HG02943 (cell line): ENCODE measurements at regions not wholly inside any gene's neighbourhood (a gene's known extent, or its start where the extent isn't known, plus 50 kb on each side); places are given as distances from the start of the nearest gene placed in this dataset.
A peak's percentile ranks its signal among the peaks of the same experiment; 100 is the strongest.
"Not testable (repeated sequence)": the region's sequence is repeated elsewhere in the genome, so short reads cannot be mapped to it uniquely, and the experiment has no call there.

ENCODE experiments used
- ATAC-seq: cut with Tn5 transposase; IDR thresholded peaks from one replicate; pipeline ENCODE4 v1.9.1; 2021; ENCODE audit warnings: mild to moderate bottlenecking, low read depth, moderate library complexity; ENCODE audit not compliant: unreplicated experiment

DNA sequence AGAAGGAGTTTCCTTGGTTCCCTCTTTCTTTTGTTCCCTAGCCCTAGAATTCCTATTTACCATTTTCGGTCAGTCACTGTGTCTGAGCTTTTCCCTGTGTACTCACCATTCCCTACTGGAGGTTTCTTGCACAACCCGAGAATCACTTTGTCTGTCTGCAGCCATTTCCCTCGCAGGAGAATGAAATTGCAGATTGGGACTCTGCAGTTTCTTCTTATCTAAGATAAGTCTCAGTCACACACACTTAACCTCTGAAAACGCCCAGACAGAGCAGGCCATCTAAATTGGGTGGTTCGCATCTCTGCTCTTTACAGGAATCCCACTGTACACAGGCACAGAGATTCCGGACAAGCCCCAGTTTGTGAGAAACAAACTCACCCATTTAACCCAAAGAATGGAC lies 58.6 kb upstream of the CNTNAP2 start:
- ATAC-seq: no peak

- no peak for ATAC-seq
Measured at GRCh38 chr7:146054909-146055308, 61.7 kb upstream of the CNTNAP2 start.

GRCh38 chr7:146053492-146053891 lies 63.1 kb upstream of the CNTNAP2 start:
- no peak for ATAC-seq

- not testable (repeated sequence) for ATAC-seq
Measured at GRCh38 chr7:146043310-146043709, 73.3 kb upstream of the CNTNAP2 start.

DNA sequence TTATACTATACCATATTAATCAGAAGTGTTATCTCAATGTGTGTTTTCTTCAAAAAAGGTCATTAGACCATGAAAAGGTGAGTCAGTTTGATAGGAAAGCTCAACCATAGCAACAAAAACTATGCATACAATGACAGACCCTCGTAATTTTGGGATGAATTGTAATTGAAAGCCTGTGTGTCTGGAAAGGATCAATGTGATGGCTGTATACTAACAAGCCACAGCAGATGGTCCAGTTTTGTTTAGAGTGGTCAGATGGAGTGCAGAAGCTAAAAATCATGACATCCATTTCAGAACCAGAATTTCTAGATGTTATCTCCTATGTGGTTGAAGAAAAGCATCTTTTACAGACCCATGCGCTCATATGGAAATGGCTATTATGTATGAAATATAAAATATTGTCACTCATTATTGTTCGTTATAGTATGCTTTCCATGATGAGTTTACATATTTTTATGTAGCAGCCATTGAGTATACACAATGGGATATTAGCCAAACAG lies 88.3 kb upstream of the CNTNAP2 start:
- ATAC-seq: no peak

GRCh38 chr7:146027243-146027642 lies 89.4 kb upstream of the CNTNAP2 start:
- ATAC-seq: no peak

GRCh38 chr7:146022776-146023175 lies 93.8 kb upstream of the CNTNAP2 start:
- ATAC-seq: no peak

DNA sequence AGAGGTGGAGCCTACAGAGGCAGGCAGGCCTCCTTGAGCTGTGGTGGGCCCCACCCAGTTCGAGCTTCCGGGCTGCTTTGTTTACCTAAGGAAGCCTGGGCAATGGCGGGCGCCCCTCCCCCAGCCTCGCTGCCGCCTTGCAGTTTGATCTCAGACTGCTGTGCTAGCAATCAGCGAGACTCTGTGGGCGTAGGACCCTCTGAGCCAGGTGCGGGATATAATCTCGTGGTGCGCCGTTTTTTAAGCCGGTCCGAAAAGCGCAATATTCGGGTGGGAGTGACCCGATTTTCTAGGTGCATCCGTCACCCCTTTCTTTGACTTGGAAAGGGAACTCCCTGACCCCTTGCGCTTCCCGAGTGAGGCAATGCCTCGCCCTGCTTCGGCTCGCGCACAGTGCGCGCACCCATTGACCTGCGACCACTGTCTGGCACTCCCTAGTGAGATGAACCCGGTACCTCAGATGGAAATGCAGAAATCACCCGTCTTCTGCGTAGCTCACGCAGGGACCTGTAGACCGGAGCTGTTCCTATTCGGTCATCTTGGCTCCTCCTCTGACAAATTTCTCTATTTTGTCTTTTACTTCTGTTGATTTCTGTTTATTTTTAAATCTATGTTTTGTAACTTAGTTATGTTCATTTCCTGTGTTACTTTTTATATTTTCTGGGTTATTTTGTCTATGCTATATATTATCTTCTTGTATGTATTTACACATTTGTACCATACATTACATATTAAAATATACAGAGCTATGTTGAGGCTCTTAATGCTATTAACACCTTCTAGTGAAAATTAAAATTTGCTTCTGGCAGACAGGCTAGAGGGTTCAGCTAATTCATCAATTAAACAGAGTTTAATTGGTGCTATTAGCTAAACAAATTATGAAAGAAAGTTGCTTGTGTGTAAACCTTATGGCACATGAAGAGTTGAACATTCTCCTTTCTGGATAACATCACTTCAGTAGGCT lies 97.3 kb upstream of the CNTNAP2 start:
- ATAC-seq: not testable (repeated sequence)

DNA sequence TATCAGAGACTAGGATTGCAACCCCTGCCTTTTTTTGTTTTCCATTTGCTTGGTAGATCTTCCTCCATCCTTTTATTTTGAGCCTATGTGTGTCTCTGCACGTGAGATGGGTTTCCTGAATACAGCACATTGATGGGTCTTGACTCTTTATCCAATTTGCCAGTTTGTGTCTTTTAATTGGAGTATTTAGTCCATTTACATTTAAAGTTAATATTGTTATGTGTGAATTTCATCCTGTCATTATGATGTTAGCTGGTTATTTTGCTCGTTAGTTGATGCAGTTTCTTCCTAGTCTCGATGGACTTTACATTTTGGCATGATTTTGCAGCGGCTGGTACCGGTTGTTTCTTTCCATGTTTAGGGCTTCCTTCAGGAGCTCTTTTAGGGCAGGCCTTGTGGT lies 99.2 kb upstream of the CNTNAP2 start:
- ATAC-seq: not testable (repeated sequence)

- ATAC-seq: not testable (repeated sequence)
Measured at GRCh38 chr7:146014154-146014553, 102.4 kb upstream of the CNTNAP2 start.

DNA sequence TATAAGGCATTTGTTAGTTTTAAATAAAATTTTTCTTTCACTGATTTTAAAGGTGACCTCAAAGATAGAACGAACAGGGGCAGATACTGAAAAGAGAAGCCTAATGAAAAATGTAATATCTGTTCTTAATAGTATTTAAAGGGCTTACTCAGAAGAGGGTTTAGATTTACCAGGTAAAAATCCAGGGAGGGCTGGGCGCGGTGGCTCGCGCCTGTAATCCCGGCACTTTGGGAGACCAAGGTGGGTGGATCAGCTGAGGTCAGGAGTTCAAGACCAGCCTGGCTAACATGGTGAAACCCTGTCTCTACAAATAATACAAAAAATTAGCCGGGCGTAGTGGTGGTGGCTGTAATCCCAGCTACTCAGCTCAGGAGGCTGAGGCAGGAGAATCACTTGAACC lies 108.3 kb upstream of the CNTNAP2 start:
- ATAC-seq: no peak

DNA sequence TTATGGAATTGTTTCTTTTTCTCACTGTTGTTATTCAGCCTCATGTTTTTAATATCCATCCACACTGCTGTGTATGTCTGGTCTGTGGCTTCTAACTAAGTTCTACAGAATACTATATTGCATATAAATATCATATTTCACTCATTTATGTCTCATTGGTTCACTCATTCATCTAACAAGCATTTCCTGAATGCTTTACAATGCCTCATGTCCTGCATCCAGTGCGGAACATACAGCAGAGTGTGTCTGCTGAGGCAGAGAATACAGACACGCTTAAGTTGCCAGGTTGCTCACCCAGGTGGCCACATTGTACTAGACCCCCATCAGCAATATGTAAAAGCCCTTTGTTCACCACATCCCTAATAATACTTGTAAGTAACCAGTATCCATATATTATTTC lies 111.8 kb upstream of the CNTNAP2 start:
- no peak for ATAC-seq

- peak; percentile 66 for ATAC-seq
Measured at GRCh38 chr7:146002431-146003078, 114.0 kb upstream of the CNTNAP2 start.

DNA sequence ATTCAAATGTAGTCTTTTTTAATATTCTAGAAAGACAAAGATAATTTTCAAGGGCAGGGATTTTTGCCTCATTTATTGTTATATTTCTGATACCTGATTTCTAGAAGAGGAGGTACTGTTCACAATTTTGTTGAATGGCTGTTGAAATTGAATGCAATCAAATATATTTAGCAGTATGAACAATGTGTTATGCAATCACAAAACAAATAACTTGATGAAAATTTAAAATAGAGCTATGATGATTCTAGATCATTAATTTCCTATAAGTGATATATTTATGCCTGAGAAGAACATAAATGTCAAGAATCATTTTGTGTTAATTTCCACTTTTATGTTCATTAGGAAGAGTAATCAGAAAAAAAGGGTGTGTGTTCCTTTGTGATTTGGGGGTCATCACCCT lies 114.6 kb upstream of the CNTNAP2 start:
- ATAC-seq: no peak

DNA sequence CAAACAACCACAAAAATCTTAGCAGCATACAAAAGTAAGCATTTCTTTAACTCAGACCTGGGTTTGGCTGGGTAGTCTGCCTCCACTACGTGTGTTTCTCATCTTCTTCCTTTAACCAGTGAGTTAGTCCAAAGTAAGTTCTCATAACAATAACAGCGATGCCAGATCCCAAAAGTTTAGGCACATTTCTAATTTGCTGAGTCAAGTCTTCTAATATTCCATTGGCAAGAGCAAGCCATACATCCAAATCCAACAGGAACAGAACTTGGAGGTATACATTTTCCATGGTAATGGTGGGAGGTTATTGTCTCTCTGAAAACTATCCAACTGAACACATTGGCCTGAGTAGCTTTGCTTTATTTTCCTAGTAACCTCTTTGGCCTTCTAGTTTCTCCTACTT lies 115.7 kb upstream of the CNTNAP2 start:
- ATAC-seq: no peak

DNA sequence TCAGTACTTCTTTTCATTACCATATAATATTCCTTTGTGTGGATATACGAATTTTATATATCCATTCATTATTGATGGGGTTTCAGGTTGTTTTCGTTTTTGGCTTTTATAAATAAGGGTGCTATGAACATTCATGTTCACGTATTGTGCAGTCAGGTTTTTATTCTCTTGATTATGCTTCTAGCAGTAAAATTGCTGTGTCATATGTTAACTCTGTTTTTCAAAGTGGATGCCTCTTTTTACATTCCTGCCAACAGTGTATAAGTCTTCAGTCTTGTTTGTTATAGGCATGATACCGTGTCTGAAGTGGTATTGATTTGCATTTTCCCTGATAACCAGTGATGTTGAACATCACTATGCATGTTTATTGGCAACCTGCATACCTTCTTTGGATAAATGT lies 127.1 kb upstream of the CNTNAP2 start:
- no peak for ATAC-seq

DNA sequence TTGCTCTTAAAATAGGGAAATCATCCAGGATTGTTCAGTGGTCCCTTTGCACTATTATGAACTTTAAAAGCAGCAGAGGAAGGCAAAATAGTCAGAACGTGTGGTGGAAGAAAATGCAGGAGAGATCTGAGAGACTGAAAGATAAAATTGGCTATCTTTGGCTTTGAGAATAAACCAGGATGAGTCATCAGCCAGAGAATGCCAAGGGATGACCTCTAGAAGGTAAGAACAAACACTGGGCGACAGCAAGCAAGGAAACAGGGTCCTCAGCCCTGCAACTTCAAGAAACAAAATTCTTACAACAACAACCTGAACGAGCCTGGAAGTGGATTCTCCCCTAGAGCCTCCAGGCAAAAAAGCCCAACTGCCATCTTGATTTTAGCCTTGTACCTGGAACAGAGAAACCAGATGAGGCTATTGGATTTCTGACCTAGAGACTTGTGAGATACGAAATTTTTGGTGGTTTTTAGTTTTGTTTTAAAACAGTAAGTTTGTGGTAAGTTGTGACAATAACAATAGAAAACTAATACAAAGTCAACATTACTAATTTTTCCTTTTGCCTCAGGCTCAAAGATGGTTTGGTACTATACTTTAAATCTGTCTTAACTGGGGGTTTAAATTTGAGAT lies 130.2 kb upstream of the CNTNAP2 start:
- no peak for ATAC-seq

GRCh38 chr7:145978769-145979168 lies 137.8 kb upstream of the CNTNAP2 start:
- no peak for ATAC-seq

DNA sequence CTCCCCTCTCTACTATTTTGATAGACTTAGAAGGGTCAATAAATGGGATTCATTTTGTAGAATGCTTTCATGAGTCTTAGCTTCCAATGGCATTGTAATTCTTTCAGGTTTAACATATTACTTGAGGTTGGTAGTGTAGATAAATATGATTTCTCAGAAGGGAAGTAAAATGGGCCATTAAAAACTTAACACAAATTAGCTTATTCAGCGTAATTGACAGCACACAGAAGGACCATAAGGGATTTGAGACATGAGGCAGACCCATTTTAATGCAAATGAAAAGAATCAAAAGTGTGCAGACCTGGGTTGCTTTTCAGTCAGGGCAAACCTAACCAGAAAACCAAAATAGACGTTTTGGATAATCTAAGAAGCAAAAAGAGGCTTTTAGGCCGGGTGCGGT lies 156.6 kb upstream of the CNTNAP2 start:
- ATAC-seq: no peak

GRCh38 chr7:145957160-145957890 lies 159.3 kb upstream of the CNTNAP2 start:
- no peak for ATAC-seq
